Loucy (cell line): ENCODE measurements at regions not wholly inside any gene's neighbourhood (a gene's known extent, or its start where the extent isn't known, plus 50 kb on each side); places are given as distances from the start of the nearest gene placed in this dataset.

Source experiments
- H2AFZ ChIP-seq: fragments of 200-600 bp; sonication (generic); 2 replicates; pipeline ENCODE4 v1.6.0; 2016; ENCODE audit warnings: antibody characterized with exemption, mild to moderate bottlenecking, low read length, moderate library complexity
- H3F3A ChIP-seq: fragments of 200-600 bp; 2 replicates; pipeline ENCODE4 v1.6.0; 2016; ENCODE audit warnings: antibody characterized with exemption, low read depth, mild to moderate bottlenecking
- H3K27me3 ChIP-seq: fragments of 200-600 bp; sonication (generic); 2 replicates; pipeline ENCODE4 v1.6.1; 2014; ENCODE audit warnings: low read length, mild to moderate bottlenecking; ENCODE audit not compliant: insufficient read depth, poor library complexity, severe bottlenecking
- H3K36me3 ChIP-seq: fragments of 200-600 bp; sonication (generic); 2 replicates; pipeline ENCODE4 v1.6.1; 2016; ENCODE audit warnings: low read length; ENCODE audit not compliant: insufficient read depth
- H3K4me1 ChIP-seq: fragments of 200-600 bp; sonication (generic); 2 replicates; pipeline ENCODE4 v1.5.1; 2014; ENCODE audit warnings: low read length, mild to moderate bottlenecking; ENCODE audit not compliant: insufficient read depth, poor library complexity, severe bottlenecking
- H3K4me2 ChIP-seq: fragments of 200-600 bp; sonication (generic); 2 replicates; pipeline ENCODE4 v1.6.0; 2014; ENCODE audit warnings: antibody characterized with exemption, low read length, low read depth, mild to moderate bottlenecking; ENCODE audit not compliant: poor library complexity, severe bottlenecking
- H3K4me3 ChIP-seq: fragments of 200-600 bp; sonication (generic); 2 replicates; pipeline ENCODE4 v1.5.1; 2014; ENCODE audit warnings: low read length, mild to moderate bottlenecking, mixed read lengths; ENCODE audit not compliant: poor library complexity, severe bottlenecking
- H3K79me2 ChIP-seq: fragments of 200-600 bp; sonication (generic); 2 replicates; pipeline ENCODE4 v1.6.1; 2014; ENCODE audit warnings: low read length; ENCODE audit not compliant: insufficient read depth
- H3K9ac ChIP-seq: fragments of 200-600 bp; sonication (generic); 2 replicates; pipeline ENCODE4 v1.6.0; 2014; ENCODE audit warnings: mild to moderate bottlenecking, low read depth, low read length, moderate library complexity; ENCODE audit not compliant: poor library complexity, severe bottlenecking
- H3K9me2 ChIP-seq: fragments of 200-600 bp; sonication (generic); replicated peaks from 2 replicates; pipeline ENCODE4 v1.6.1; 2016; ENCODE audit warnings: low read depth, low read length, mixed read lengths
- H3K9me3 ChIP-seq: fragments of 200-600 bp; sonication (generic); 2 replicates; pipeline ENCODE4 v1.6.1; 2014; ENCODE audit warnings: mild to moderate bottlenecking, antibody characterized with exemption, low read length, low read depth; ENCODE audit not compliant: insufficient read depth
- H4K20me1 ChIP-seq: fragments of 200-600 bp; sonication (generic); 2 replicates; pipeline ENCODE4 v1.6.0; 2014; ENCODE audit warnings: antibody characterized with exemption, low read length, mild to moderate bottlenecking; ENCODE audit not compliant: insufficient read depth, poor library complexity, severe bottlenecking
- CTCF ChIP-seq: fragments of 200-600 bp; sonication (generic); conservative IDR thresholded peaks from 2 replicates; pipeline ENCODE4 v1.5.1; 2014; ENCODE audit warnings: mild to moderate bottlenecking, antibody characterized with exemption, low read length
- EZH2phosphoT487 ChIP-seq: fragments of 200-600 bp; IDR thresholded peaks from 2 replicates; pipeline ENCODE4 v1.6.1; 2018; ENCODE audit warnings: antibody characterized with exemption, mild to moderate bottlenecking, moderate library complexity, borderline replicate concordance

- no peaks in the 10 kb centered on the region for H3K79me2 ChIP-seq
- H3K9ac ChIP-seq, result no peak overlapping the region
- no peak overlapping the region for H2AFZ ChIP-seq
- no peak overlapping the region for H3K4me2 ChIP-seq
- H3F3A ChIP-seq, result no peaks in the 10 kb centered on the region
- no peaks in the 10 kb centered on the region for H3K27me3 ChIP-seq
- H4K20me1 ChIP-seq, result no peaks in the 10 kb centered on the region
- H3K4me3 ChIP-seq, result no peak overlapping the region
- no peaks in the 10 kb centered on the region for H3K9me3 ChIP-seq
- no peaks in the 10 kb centered on the region for H3K9me2 ChIP-seq
- no peaks in the 10 kb centered on the region for H3K4me1 ChIP-seq
- TF ChIP-seq CTCF, result no peak
- no peak for TF ChIP-seq EZH2phosphoT487
- no peaks in the 10 kb centered on the region for H3K36me3 ChIP-seq
Measured at GRCh38 chr10:55491712-55492111, 690.7 kb upstream of the PCDH15 start.

GRCh38 chr10:55485827-55486226, 684.8 kb upstream of the PCDH15 start:
- Histone ChIP-seq H3K4me2 (no peak overlapping the region), H4K20me1 (no peaks in the 10 kb centered on the region), H3K27me3 (no peaks in the 10 kb centered on the region), H3K4me3 (no peak overlapping the region), H3K9ac (no peak overlapping the region), H2AFZ (no peak overlapping the region), H3K4me1 (no peaks in the 10 kb centered on the region), H3K79me2 (no peaks in the 10 kb centered on the region), H3K9me3 (no peaks in the 10 kb centered on the region), H3F3A (no peaks in the 10 kb centered on the region), H3K9me2 (no peaks in the 10 kb centered on the region), H3K36me3 (no peaks in the 10 kb centered on the region)
- no peak for TF ChIP-seq CTCF
- no peak for TF ChIP-seq EZH2phosphoT487

- Histone ChIP-seq H4K20me1 (no peaks in the 10 kb centered on the region), H3K4me1 (no peaks in the 10 kb centered on the region), H3K9me2 (no peaks in the 10 kb centered on the region), H3K79me2 (no peaks in the 10 kb centered on the region), H3K4me3 (no peak overlapping the region), H3F3A (no peaks in the 10 kb centered on the region), H3K36me3 (no peaks in the 10 kb centered on the region), H3K4me2 (no peak overlapping the region), H3K27me3 (no peaks in the 10 kb centered on the region), H3K9me3 (no peaks in the 10 kb centered on the region), H3K9ac (no peak overlapping the region), H2AFZ (no peak overlapping the region)
- no peak for TF ChIP-seq CTCF
- TF ChIP-seq EZH2phosphoT487, result no peak
Measured at GRCh38 chr10:55476129-55476528, 675.1 kb upstream of the PCDH15 start.
